Uterus (tissue), 3 donors: ENCODE measurements at regions not wholly inside any gene's neighbourhood (a gene's known extent, or its start where the extent isn't known, plus 50 kb on each side); places are given as distances from the start of the nearest gene placed in this dataset.

ENCODE experiments used
- DNase-seq, 2 donors: peaks; one replicate each; pipeline ENCODE4 v3.0.0-alpha.2; 2019 to 2020
- H3K27ac ChIP-seq, 2 donors: fragments of 200-600 bp; sonication (generic); 1 replicate in 1 of 2; 2 replicates in 1 of 2; pipeline ENCODE4 v1.5.1; 2016 to 2018
- H3K27me3 ChIP-seq, 2 donors: fragments of 200-600 bp; sonication (generic); one replicate each; pipeline ENCODE4 v1.5.1; 2018 to 2019; ENCODE audit warnings: control low read depth in 1 of 2
- H3K36me3 ChIP-seq, 2 donors: fragments of 200-600 bp; sonication (generic); one replicate each; pipeline ENCODE4 v1.5.1; 2019; ENCODE audit warnings: control low read depth in 1 of 2
- H3K4me1 ChIP-seq, 2 donors: fragments of 200-600 bp; sonication (generic); one replicate each; pipeline ENCODE4 v1.5.1; 2018 to 2019; ENCODE audit warnings: control low read depth in 1 of 2
- H3K4me3 ChIP-seq, 2 donors: fragments of 200-600 bp; sonication (generic); 1 replicate in 1 of 2; 2 replicates in 1 of 2; pipeline ENCODE4 v1.5.1; 2018 to 2019; ENCODE audit warnings: mild to moderate bottlenecking in 1 of 2
- H3K9me3 ChIP-seq, 2 donors: fragments of 200-600 bp; sonication (generic); one replicate each; pipeline ENCODE4 v1.5.1; 2019; ENCODE audit warnings: control low read depth in 1 of 2
- POLR2A ChIP-seq, 2 donors: fragments of 450-650 bp; IDR thresholded peaks; one replicate each; pipeline ENCODE4 v1.6.1; 2016; ENCODE audit warnings: antibody characterized with exemption in 2 of 2, mild to moderate bottlenecking in 1 of 2, moderate library complexity in 1 of 2
- intact Hi-C: fragments of 100-400 bp; cut with DNase I; formaldehyde crosslinking; loops from one replicate; pipeline ENCODE4 v1.15.1; 2023; ENCODE audit warnings: low total_unique reads
- TF ChIP-seq, protein P1 (sequence below), 4 experiments: fragments of 200-600 bp in 2 of 4; fragments of 450-650 bp in 2 of 4; sonication (generic) in 2 of 4; IDR thresholded peaks; one replicate each; pipeline ENCODE4 v1.5.1; 2016 to 2019; ENCODE audit warnings: antibody characterized with exemption in 4 of 4, mild to moderate bottlenecking in 2 of 4, moderate library complexity in 1 of 4
- donor health status: DM: yes; HTN: yes; CAD: no.

DNA sequence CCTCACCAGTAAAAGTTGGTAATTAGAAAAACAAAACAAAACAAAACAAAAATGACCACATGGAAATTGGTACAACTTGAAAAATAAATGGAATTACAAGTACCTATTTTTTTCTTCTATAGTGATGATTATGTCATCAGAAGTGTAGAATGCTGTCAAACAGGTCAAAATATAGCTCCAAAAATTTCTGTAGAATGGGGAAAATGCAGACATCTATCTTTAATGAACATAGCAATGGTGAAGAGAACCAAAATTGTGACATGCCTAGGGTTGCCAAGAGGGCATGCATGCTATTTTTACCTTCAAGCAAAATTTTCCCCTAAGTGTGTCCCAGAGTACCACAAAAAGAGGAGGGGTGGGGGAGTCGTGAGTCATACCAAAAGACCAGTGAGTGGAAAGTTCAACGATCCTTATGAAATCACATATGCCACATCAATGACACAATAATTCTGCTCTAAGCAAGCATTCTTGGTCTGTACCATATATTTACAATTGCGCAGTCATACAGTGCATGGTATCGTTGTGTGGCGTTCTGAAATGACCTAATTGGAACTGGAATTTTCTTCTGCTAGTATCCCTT lies 1436.4 kb downstream of the SUCLG1 start:
- Histone ChIP-seq H3K27ac (no peak overlapping the region), H3K4me1 (no peaks in the 10 kb centered on the region), H3K27me3 (no peaks in the 10 kb centered on the region), H3K36me3 (no peaks in the 10 kb centered on the region), H3K9me3 (no peaks in the 10 kb centered on the region), H3K4me3 (no peak overlapping the region)
- TF ChIP-seq, protein P1, sequence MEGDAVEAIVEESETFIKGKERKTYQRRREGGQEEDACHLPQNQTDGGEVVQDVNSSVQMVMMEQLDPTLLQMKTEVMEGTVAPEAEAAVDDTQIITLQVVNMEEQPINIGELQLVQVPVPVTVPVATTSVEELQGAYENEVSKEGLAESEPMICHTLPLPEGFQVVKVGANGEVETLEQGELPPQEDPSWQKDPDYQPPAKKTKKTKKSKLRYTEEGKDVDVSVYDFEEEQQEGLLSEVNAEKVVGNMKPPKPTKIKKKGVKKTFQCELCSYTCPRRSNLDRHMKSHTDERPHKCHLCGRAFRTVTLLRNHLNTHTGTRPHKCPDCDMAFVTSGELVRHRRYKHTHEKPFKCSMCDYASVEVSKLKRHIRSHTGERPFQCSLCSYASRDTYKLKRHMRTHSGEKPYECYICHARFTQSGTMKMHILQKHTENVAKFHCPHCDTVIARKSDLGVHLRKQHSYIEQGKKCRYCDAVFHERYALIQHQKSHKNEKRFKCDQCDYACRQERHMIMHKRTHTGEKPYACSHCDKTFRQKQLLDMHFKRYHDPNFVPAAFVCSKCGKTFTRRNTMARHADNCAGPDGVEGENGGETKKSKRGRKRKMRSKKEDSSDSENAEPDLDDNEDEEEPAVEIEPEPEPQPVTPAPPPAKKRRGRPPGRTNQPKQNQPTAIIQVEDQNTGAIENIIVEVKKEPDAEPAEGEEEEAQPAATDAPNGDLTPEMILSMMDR (IDR thresholded peaks at IDR 0.05): no peak
- TF ChIP-seq POLR2A (IDR thresholded peaks at IDR 0.05): no peak
- intact Hi-C loops: no loop called here
- no peak for DNase-seq

DNA sequence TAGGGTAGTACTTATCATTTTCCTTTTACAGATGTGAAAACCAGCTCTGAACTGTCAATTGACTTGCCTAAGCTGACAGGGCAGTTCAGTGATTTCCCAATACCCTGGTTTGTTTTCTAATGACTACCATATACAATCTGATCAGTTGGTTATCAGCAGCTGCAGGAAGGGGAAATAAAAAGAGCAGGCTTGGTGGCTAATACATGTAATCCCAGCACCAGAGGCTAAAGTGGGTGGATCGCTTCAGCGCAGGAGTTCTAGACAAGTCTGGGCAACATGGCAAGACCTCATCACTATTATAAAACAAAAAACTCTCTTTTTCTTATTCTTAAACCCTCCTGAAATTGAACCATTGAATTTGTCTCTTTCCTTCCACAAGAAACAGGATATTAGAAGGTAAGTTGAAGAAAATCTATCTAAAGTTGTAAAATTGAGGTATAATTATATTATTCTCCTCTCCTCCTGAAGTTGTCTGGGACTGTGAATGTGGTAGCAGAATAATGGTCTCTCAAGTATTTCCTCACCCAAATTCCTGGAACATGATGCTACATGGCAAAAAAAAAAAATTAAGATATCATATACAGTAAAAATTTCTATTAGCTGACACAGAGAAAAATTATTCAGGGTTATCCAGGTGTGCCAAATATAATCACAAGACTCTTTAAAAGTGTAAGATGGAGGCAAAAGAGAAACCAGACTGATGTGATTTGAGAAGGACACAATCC lies 1441.6 kb downstream of the SUCLG1 start:
- DNase-seq: no peak
- H3K36me3 ChIP-seq: no peaks in the 10 kb centered on the region
- no peak overlapping the region for H3K4me3 ChIP-seq
- H3K9me3 ChIP-seq: no peaks in the 10 kb centered on the region
- no peaks in the 10 kb centered on the region for H3K27me3 ChIP-seq
- no peak overlapping the region for H3K27ac ChIP-seq
- intact Hi-C loops: no loop called here
- no peak for TF ChIP-seq POLR2A (IDR thresholded peaks at IDR 0.05)
- TF ChIP-seq, protein P1 (IDR thresholded peaks at IDR 0.05): no peak
- no peaks in the 10 kb centered on the region for H3K4me1 ChIP-seq

DNA sequence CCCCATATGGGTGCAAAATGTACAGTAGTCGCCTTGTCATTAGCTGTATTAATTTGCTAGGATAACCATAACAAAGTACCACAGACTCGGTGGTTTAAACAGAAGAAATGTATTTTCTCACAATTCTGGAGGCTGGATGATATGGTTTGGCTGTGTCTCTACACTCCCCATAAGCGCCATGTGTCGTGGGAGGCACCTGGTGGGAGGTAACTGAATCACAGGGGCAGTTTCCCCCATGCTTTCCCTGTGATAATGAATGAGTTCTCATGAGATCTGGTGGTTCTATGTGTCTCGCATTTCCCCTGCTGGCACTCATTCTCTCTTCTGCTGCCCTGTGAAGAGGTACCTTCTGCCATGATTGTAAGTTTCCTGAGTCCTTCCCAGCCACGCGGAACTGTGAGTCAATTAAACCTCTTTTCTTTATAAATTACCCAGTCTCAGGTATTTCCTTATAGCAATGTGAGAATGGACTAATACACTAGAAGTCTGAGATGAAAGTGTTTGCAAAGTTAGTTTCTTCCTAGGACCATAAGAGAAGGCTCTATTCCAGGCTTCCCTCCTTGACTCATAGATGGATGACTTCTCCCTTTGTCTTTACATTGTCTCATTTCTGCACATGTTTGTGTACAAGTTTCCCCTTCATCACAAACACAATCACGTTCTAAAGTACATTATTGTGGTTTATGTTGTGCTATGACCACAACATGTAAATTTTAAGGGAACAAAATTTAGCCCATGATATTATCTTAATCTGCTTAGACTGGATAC lies 1442.6 kb downstream of the SUCLG1 start:
- no peak overlapping the region for H3K27ac ChIP-seq
- intact Hi-C loops: no loop called here

DNA sequence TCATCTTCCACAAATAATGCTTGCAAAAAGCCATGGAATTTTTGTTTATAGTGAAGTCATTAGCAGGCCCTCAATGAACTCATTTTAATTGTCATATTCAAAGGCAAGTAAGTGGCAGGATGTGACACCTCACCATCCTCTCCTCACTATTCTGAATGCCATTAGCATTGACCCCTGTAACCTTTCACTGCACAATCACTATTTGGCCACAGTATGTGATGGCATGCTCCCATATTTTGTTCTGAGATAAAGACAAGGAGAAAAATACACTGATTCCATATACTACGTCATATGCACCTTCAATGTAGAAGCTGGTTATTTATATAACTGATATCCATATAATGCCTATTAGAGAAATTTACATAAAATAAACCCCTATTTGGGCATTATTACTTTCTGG lies 1443.2 kb downstream of the SUCLG1 start:
- intact Hi-C loops: no loop called here
- no peak overlapping the region for H3K27ac ChIP-seq
- no peak overlapping the region for H3K4me3 ChIP-seq
- DNase-seq: no peak
- H3K4me1 ChIP-seq: no peaks in the 10 kb centered on the region
- H3K9me3 ChIP-seq: no peaks in the 10 kb centered on the region
- no peaks in the 10 kb centered on the region for H3K36me3 ChIP-seq
- no peaks in the 10 kb centered on the region for H3K27me3 ChIP-seq
- TF ChIP-seq, protein P1 (IDR thresholded peaks at IDR 0.05): no peak
- no peak for TF ChIP-seq POLR2A (IDR thresholded peaks at IDR 0.05)

More for the DNA sequence above, 1442.6 kb downstream of the SUCLG1 start:
- H3K9me3 ChIP-seq: no peaks in the 10 kb centered on the region
- no peak for DNase-seq
- no peaks in the 10 kb centered on the region for H3K4me1 ChIP-seq
- TF ChIP-seq, protein P1 (IDR thresholded peaks at IDR 0.05): no peak
- TF ChIP-seq POLR2A (IDR thresholded peaks at IDR 0.05): no peak
- no peaks in the 10 kb centered on the region for H3K36me3 ChIP-seq
- H3K27me3 ChIP-seq: no peaks in the 10 kb centered on the region
- H3K4me3 ChIP-seq: no peak overlapping the region
